NCI-H187 (cell line): ENCODE measurements at regions not wholly inside any gene's neighbourhood (a gene's known extent, or its start where the extent isn't known, plus 50 kb on each side); places are given as distances from the start of the nearest gene placed in this dataset.
"Not testable (repeated sequence)": the region's sequence is repeated elsewhere in the genome, so short reads cannot be mapped to it uniquely, and the experiment has no call there.

Experiments
- DNase-seq, 2 experiments: peaks; one replicate each; lab custom pipeline; 2025; lab: John Stamatoyannopoulos, UW

DNA sequence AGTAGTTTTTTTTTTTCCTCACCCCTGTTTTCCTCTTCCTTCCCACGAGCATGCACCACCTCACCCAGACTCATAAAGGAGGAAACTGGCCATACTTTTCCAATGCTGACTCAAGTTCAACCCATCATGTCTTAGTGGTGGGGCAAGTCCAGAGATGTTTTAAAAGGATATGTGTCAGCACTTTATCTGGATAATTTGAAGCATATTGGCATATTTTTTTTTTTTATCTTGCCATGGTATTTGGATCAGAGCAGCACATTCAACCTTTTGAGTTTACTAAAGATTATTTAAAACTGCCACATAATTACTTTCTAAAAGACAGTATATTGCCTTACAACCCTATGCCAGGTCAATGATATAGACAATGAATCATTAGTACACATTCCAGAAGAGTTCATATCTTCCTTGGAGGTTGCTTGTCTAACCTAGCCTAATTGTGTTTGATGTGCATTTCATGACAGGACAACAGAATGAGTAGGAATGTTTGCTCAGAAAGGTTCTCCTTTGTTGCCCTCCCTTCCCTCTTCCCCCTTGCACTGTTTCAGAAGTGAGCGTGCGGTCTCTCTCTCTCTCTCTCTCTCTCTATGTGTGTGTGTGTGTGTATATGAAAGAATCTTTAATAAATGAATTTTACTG lies 950.7 kb upstream of the FAM98A start:
- DNase-seq: no peak

DNA sequence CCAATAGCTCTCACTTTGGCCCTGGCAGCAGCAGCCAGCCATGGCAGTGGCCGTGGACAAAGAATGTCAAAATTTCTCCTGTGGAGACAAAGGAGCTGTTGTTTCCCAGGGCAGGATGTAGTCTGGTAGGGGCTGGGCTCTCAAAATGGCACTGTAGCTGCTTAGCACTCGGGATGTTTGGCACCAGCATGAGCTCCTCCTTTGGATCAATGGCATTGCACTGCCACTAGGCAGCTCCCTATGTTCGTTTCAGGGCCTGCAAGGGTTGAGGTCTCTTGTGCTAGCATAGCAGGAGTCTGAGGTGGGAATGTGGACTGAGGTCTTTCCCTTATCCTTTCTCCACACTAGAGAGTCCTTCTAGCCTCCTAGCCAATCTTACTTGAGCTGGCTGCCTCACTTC lies 948.8 kb upstream of the FAM98A start:
- DNase-seq: no peak

DNA sequence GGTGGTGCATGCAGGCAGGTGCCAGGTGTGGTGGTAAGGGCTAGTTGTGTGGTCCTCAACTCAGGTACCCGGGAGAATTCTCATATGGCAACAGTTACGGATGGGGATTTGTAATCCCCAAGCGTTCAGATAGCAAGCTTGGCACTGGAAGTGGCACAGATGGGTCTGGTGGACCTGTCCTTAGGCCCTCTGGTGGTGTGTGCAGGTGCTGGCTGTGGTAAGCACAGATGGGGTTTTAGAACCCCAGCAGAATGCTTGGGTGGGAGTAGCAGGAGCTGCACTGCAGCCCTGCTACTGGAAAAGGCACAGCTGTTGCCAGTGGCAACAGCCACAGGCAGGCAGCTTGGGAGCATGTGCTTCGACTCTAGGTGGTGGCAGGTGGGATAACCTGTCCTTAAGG lies 948.2 kb upstream of the FAM98A start:
- DNase-seq: no peak

DNA sequence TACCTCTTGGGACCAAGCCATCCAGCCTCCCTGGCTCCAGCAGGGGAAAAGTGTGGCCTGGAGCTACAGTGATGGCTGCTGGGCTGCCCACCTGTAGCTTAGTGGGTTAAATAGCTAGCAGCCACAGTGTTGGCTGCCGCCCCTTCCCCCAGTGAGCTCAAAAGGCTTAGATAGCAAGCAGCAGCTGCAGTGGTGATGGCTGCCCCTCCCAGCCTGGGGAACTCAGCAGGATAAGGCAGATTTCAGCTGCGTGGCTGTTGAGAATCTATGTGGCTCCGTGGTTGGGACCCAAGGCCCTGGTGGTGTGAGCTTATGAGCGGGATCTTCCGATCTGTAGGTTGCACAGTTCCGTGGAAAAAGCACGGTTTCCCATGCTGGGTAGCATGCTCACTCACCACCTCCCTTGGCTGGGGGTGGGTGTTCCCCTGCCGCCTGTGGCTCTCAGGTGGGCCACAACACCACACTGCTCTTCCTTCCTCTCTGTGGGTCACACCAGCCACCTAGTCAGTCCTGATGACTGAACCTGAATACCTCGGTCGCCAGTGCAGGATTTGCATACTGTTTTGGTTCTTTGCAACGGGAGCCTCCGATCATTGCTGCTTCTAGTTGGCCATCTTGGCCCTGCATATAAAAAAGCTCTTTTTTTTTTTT lies 946.5 kb upstream of the FAM98A start:
- DNase-seq: no peak

- DNase-seq: no peak
Measured at GRCh38 chr2:34534761-34535160, 935.7 kb upstream of the FAM98A start.

GRCh38 chr2:34534341-34534740 lies 935.2 kb upstream of the FAM98A start:
- no peak for DNase-seq

GRCh38 chr2:34533585-34534183 lies 934.6 kb upstream of the FAM98A start:
- no peak for DNase-seq

DNA sequence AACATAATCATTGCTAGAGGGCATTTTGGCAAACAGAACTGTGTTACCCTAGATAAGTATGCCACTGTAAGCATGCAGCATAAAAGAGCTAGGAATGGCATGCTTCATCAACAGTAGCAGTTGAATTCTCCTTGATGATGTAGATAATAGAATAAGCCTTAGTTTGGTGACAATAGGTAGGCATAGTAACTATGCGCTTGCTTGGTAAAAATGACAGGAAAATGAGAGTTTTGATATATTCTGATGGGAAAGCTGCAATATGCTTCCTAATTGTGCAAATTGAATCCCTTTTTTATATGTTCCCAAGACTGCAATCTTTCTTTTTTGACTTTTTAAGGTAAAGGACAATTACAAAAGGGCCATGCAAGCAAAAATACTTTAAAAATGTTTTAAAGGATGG lies 930.9 kb upstream of the FAM98A start:
- DNase-seq: no peak

- no peak for DNase-seq
Measured at GRCh38 chr2:34523958-34524514, 924.9 kb upstream of the FAM98A start.

- no peak for DNase-seq
Measured at GRCh38 chr2:34519659-34520058, 920.6 kb upstream of the FAM98A start.

DNA sequence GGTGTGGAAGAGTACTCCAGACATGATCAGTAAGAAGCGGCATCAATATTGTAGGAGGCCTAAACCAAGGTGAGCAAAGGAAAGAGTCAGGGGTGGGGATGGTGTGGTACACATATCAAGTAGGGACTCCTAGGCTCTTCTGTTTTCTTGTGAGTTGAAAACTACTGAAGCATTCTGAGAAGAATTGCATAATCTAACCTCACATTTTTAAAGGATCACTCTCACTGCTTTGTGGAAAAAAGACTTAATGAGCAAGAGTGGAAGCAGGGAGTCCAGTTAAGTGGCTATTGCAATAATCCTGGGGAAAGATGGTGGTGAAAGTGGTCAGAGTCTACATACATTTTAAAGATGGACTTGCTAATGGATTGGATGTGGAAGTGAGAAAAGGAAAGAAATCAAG lies 899.5 kb upstream of the FAM98A start:
- no peak for DNase-seq

GRCh38 chr2:34494192-34494591 lies 895.1 kb upstream of the FAM98A start:
- DNase-seq: not testable (repeated sequence)

GRCh38 chr2:34492561-34493455 lies 893.7 kb upstream of the FAM98A start:
- no peak for DNase-seq

DNA sequence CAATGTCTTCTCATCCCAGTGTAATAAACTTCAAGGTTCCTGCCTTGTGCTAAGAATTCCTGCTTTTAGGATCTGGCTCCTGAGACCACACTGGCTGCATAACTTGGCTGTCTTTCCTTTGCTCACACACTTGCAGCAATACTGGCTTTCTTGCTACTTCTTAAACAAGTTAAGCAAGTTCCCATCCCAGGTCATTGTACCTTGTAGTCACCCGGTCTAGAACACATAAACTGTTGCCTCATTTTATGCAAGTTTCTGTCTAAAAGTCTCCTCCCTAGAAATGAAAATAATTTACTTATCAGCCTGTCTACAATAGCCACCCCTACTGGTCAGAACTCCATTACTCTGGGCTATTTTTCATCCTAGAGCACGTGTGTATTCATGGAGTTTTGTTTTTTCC lies 887.9 kb upstream of the FAM98A start:
- no peak for DNase-seq

DNA sequence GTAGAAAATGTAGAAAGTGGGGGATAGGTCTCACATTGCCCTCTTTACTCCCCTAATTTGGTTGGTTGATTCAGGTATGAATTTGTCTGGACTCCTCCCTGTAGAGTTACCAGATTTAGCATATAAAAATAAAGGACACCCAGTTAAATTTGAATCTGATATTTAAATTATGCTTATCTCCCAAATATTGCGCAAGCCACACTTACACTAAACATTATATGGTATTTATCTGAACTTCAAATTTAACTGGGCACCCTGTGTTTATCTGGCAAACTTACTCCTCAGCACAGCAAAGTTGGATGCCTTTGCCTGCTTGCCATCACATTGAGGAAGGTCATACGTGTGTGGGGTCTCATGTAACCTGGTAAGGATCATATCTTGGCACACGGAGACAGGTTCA lies 882.4 kb upstream of the FAM98A start:
- DNase-seq: no peak

- no peak for DNase-seq
Measured at GRCh38 chr2:34480366-34480765, 881.3 kb upstream of the FAM98A start.

- DNase-seq: no peak
Measured at GRCh38 chr2:34475156-34475555, 876.1 kb upstream of the FAM98A start.

DNA sequence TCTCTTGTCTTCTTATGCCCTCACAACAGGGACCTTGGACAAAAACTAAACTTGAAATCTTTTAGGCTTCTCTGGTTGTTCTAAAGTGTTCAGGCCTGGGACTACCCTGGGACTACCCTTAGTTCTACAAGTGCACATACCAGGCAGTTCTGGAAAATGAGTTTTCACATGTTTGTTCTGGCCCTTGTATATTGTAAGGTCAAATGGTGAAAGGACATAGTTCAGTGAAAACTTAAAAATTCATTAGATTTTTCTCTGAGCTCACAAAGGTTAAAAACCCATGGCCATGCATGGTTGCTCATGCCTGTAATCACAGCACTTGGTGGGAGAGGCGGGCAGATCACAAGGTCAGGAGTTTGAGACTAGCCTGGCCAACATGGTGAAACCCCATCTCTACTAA lies 875.5 kb upstream of the FAM98A start:
- no peak for DNase-seq

- no peak for DNase-seq
Measured at GRCh38 chr2:34447097-34447496, 848.0 kb upstream of the FAM98A start.

DNA sequence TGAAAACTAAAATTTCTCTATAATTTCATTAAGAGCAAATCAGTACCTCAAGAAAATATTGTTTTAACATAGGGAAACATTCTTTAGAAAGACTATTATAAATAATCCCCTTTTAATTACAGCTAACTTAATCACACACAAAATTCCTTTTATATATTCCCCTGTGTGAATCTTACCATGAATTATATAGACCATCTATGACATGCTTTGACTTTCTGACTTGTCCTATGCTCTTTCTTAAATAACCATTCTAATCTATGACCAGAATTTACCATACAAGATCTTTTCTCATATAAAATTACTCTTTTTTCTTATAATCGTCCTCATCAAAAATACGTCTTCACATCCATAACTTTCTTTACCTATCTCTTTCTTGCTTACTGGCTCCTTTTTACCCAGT lies 824.2 kb upstream of the FAM98A start:
- no peak for DNase-seq

GRCh38 chr2:34419856-34420255 lies 820.8 kb upstream of the FAM98A start:
- DNase-seq: no peak

GRCh38 chr2:34416856-34417255 lies 817.8 kb upstream of the FAM98A start:
- no peak for DNase-seq
